Gastroesophageal sphincter (tissue), 3 donors: ENCODE measurements at regions not wholly inside any gene's neighbourhood (a gene's known extent, or its start where the extent isn't known, plus 50 kb on each side); places are given as distances from the start of the nearest gene placed in this dataset.

Experiments
- CTCF ChIP-seq, 4 experiments: fragments of 200-600 bp in 2 of 4; fragments of 450-650 bp in 2 of 4; sonication (generic) in 1 of 4; IDR thresholded peaks; one replicate each; pipeline ENCODE4 v1.5.1; 2017 to 2019; ENCODE audit warnings: antibody characterized with exemption in 4 of 4, mild to moderate bottlenecking in 2 of 4, moderate library complexity in 2 of 4
- EP300 ChIP-seq: sonication (generic); formaldehyde crosslinking; IDR thresholded peaks from one replicate; pipeline ENCODE4 v1.6.1; 2017; ENCODE audit warnings: antibody characterized with exemption, mild to moderate bottlenecking
- POLR2A ChIP-seq, 2 donors: fragments of 450-650 bp; IDR thresholded peaks; one replicate each; pipeline ENCODE4 v1.6.1; 2017; ENCODE audit warnings: antibody characterized with exemption in 2 of 2, mild to moderate bottlenecking in 2 of 2, moderate library complexity in 1 of 2
- POLR2AphosphoS5 ChIP-seq: sonication (generic); formaldehyde crosslinking; IDR thresholded peaks from one replicate; pipeline ENCODE4 v1.6.1; 2017; ENCODE audit warnings: antibody characterized with exemption

- no peak for TF ChIP-seq EP300
- TF ChIP-seq CTCF (IDR thresholded peaks at IDR 0.05), result no peak
- no peak for TF ChIP-seq POLR2A (IDR thresholded peaks at IDR 0.05)
- no peak for TF ChIP-seq POLR2AphosphoS5
Observed at GRCh38 chr11:128266893-128267292, 320.5 kb downstream of the ETS1 start.
